Liver (tissue), 8 donors: ENCODE measurements at regions not wholly inside any gene's neighbourhood (a gene's known extent, or its start where the extent isn't known, plus 50 kb on each side); places are given as distances from the start of the nearest gene placed in this dataset.

Experiments
- DNase-seq: peaks from one replicate; pipeline ENCODE4 v3.0.0-alpha.2; 2017; ENCODE audit warnings: low spot score
- H3K27ac ChIP-seq, 2 donors: one replicate each; pipeline ENCODE4 v1.7.0; 2013; ENCODE audit warnings: inconsistent platforms in 2 of 2, low read length in 2 of 2, control low read depth in 1 of 2, low read depth in 1 of 2, mild to moderate bottlenecking in 1 of 2
- H3K27me3 ChIP-seq, 4 donors: one replicate each; pipeline versions ENCODE4 v1.6.1 to v1.7.0; 2013; ENCODE audit warnings: low read length in 3 of 4, inconsistent platforms in 1 of 4, mild to moderate bottlenecking in 1 of 4, moderate library complexity in 1 of 4; ENCODE audit not compliant: control insufficient read depth in 4 of 4, insufficient read depth in 4 of 4
- H3K36me3 ChIP-seq, 4 donors: one replicate each; pipeline versions ENCODE4 v1.6.1 to v1.7.0; 2013; ENCODE audit warnings: low read length in 3 of 4, mild to moderate bottlenecking in 3 of 4, low read depth in 1 of 4, moderate library complexity in 1 of 4; ENCODE audit not compliant: control insufficient read depth in 4 of 4, insufficient read depth in 3 of 4
- H3K4me1 ChIP-seq, 4 donors: one replicate each; pipeline versions ENCODE4 v1.6.1 to v1.7.0; 2013; ENCODE audit warnings: low read length in 3 of 4, mild to moderate bottlenecking in 3 of 4, moderate library complexity in 1 of 4; ENCODE audit not compliant: control insufficient read depth in 4 of 4, insufficient read depth in 4 of 4
- H3K4me3 ChIP-seq, 3 donors: one replicate each; pipeline versions ENCODE4 v1.6.1 to v1.7.0; 2013; ENCODE audit warnings: low read length in 3 of 3, control low read depth in 1 of 3, low read depth in 1 of 3, mild to moderate bottlenecking in 1 of 3
- H3K9ac ChIP-seq, 2 donors: one replicate each; pipeline ENCODE4 v1.7.0; 2013; ENCODE audit warnings: low read length in 2 of 2, mild to moderate bottlenecking in 2 of 2, moderate library complexity in 2 of 2, control low read depth in 1 of 2, low read depth in 1 of 2
- H3K9me3 ChIP-seq, 4 donors: one replicate each; pipeline versions ENCODE4 v1.6.1 to v1.7.0; 2013; ENCODE audit warnings: low read length in 3 of 4; ENCODE audit not compliant: control insufficient read depth in 4 of 4
- EGR1 ChIP-seq, 2 donors: IDR thresholded peaks; 2 replicates each; pipeline ENCODE4 v1.6.1; 2016 to 2018; ENCODE audit warnings: antibody characterized with exemption in 2 of 2, low read depth in 2 of 2
- FOXA1 ChIP-seq: IDR thresholded peaks from 2 replicates; pipeline ENCODE4 v1.6.1; 2016; ENCODE audit warnings: antibody characterized with exemption
- FOXA2 ChIP-seq: IDR thresholded peaks from 2 replicates; pipeline ENCODE4 v1.6.1; 2016; ENCODE audit warnings: antibody characterized with exemption
- GABPA ChIP-seq, 2 donors: IDR thresholded peaks in 1 of 2; conservative IDR thresholded peaks in 1 of 2; 2 replicates each; pipeline ENCODE4 v1.6.1; 2016; ENCODE audit warnings: antibody characterized with exemption in 2 of 2, mild to moderate bottlenecking in 1 of 2, moderate library complexity in 1 of 2
- HNF4A ChIP-seq, 2 donors: conservative IDR thresholded peaks; 2 replicates each; pipeline ENCODE4 v1.6.1; 2016; ENCODE audit warnings: antibody characterized with exemption in 2 of 2, mild to moderate bottlenecking in 2 of 2
- HNF4G ChIP-seq: IDR thresholded peaks from 2 replicates; pipeline ENCODE4 v1.6.1; 2016; ENCODE audit warnings: antibody characterized with exemption
- JUND ChIP-seq, 2 donors: IDR thresholded peaks; 2 replicates each; pipeline ENCODE4 v1.6.1; 2016; ENCODE audit warnings: antibody characterized with exemption in 2 of 2
- NR2F2 ChIP-seq: IDR thresholded peaks from 2 replicates; pipeline ENCODE4 v1.6.1; 2016; ENCODE audit warnings: antibody characterized with exemption
- RAD21 ChIP-seq, 2 donors: IDR thresholded peaks; 2 replicates each; pipeline ENCODE4 v1.6.1; 2016; ENCODE audit warnings: antibody characterized with exemption in 2 of 2, mild to moderate bottlenecking in 2 of 2
- RXRA ChIP-seq, 2 donors: IDR thresholded peaks; 2 replicates each; pipeline ENCODE4 v1.6.1; 2017 to 2018; ENCODE audit warnings: antibody characterized with exemption in 2 of 2, mild to moderate bottlenecking in 1 of 2
- SP1 ChIP-seq: IDR thresholded peaks from 2 replicates; pipeline ENCODE4 v1.6.1; 2018; ENCODE audit warnings: antibody characterized with exemption, mild to moderate bottlenecking
- TAF1 ChIP-seq: conservative IDR thresholded peaks from 2 replicates; pipeline ENCODE4 v1.6.1; 2016; ENCODE audit warnings: antibody characterized with exemption, mild to moderate bottlenecking
- YY1 ChIP-seq: IDR thresholded peaks from 2 replicates; pipeline ENCODE4 v1.6.1; 2016; ENCODE audit warnings: antibody characterized with exemption, mild to moderate bottlenecking
- WGBS: extraction: QIAGEN DNeasy Blood & Tissue Kit; methylation state at CpG from one replicate; pipeline ENCODE4 v1.1.7; 2013; 5-methylcytosine and 5-hydroxymethylcytosine counted together
- TF ChIP-seq, protein P1 (sequence below): IDR thresholded peaks from 2 replicates; pipeline ENCODE4 v1.6.1; 2016; ENCODE audit warnings: antibody characterized with exemption
- TF ChIP-seq, protein P2 (sequence below): fragments of 150-350 bp; IDR thresholded peaks from 2 replicates; pipeline ENCODE4 v1.5.1; 2017; ENCODE audit warnings: improper control_type of control experiment, low read depth, low read length; ENCODE audit not compliant: missing input control
- TF ChIP-seq, protein P3 (sequence below): IDR thresholded peaks from 2 replicates; pipeline ENCODE4 v1.6.1; 2016; ENCODE audit warnings: antibody characterized with exemption
- TF ChIP-seq, protein P4 (sequence below): IDR thresholded peaks from 2 replicates; pipeline ENCODE4 v1.6.1; 2016; ENCODE audit warnings: antibody characterized with exemption, mild to moderate bottlenecking
- TF ChIP-seq, protein P5 (sequence below): IDR thresholded peaks from 2 replicates; pipeline ENCODE4 v1.6.1; 2016; ENCODE audit warnings: antibody characterized with exemption
- donor health status: healthy.
- donor health status: healthy.
- donor health status: healthy.
- donor health status: healthy.
- donor health status: healthy.

DNA sequence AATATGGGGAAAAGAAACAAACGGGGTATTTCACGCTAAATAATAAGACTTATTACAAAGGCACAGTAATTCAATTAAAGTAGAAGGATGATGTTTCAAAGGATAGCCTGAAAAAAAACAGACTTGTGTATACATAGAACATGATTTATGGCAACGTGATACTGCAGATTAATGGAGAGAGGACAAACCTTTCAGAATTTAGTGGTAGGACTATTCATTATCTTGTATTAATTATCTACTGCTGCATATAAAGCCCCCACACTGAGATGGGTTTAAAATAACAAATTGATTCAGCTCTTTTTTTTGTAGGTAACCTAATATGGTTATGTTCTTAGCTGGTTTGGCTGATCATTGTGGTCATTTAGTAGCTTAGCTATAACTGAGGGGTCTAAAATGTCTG lies 1269.0 kb downstream of the FSTL5 start:
- Histone ChIP-seq H3K9ac (no peak overlapping the region), H3K4me1 (no peaks in the 10 kb centered on the region), H3K27me3 (no peaks in the 10 kb centered on the region), H3K36me3 (no peaks in the 10 kb centered on the region), H3K4me3 (no peak overlapping the region), H3K27ac (no peak overlapping the region), H3K9me3 (no peaks in the 10 kb centered on the region)
- 71% methylated on average over 3 of the region's 3 CpGs for WGBS
- no peak for DNase-seq
- TF ChIP-seq RXRA (IDR thresholded peaks at IDR 0.05) (no peak), HNF4A (conservative IDR thresholded peaks at IDR 0.05) (no peak), TAF1 (no peak), EGR1 (IDR thresholded peaks at IDR 0.05; ENCODE audit: low read depth in 2 of 2) (no peak), SP1 (no peak), HNF4G (no peak)
- TF ChIP-seq, protein P1, sequence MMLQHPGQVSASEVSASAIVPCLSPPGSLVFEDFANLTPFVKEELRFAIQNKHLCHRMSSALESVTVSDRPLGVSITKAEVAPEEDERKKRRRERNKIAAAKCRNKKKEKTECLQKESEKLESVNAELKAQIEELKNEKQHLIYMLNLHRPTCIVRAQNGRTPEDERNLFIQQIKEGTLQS = no peak

DNA sequence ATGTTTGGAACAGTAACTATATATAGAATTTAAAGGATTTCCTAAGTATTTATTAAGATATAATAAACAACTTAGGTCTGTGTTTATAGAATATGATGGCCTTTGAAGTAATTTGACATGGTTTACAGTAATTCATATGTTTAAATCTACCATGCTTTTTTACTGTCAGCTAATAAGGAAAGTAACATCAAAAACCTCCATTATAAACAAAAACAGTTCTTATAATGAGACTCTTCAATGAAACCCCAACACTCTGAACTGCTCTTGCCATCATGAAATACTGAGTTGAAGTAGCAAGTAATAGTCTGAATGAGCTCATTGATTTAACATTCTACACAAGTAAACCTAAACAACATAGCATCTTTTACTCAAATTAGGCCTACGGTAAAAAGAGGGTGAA lies 1236.5 kb downstream of the FSTL5 start:
- Histone ChIP-seq H3K9ac (no peak overlapping the region), H3K9me3 (no peaks in the 10 kb centered on the region), H3K27me3 (no peaks in the 10 kb centered on the region), H3K4me3 (no peak overlapping the region), H3K4me1 (no peaks in the 10 kb centered on the region), H3K27ac (no peak overlapping the region), H3K36me3 (no peaks in the 10 kb centered on the region)
- 78% methylated on average over 1 of the region's 1 CpG for WGBS
- DNase-seq = no peak
- TF ChIP-seq RAD21 (IDR thresholded peaks at IDR 0.05) = no peak
- TF ChIP-seq, protein P2, sequence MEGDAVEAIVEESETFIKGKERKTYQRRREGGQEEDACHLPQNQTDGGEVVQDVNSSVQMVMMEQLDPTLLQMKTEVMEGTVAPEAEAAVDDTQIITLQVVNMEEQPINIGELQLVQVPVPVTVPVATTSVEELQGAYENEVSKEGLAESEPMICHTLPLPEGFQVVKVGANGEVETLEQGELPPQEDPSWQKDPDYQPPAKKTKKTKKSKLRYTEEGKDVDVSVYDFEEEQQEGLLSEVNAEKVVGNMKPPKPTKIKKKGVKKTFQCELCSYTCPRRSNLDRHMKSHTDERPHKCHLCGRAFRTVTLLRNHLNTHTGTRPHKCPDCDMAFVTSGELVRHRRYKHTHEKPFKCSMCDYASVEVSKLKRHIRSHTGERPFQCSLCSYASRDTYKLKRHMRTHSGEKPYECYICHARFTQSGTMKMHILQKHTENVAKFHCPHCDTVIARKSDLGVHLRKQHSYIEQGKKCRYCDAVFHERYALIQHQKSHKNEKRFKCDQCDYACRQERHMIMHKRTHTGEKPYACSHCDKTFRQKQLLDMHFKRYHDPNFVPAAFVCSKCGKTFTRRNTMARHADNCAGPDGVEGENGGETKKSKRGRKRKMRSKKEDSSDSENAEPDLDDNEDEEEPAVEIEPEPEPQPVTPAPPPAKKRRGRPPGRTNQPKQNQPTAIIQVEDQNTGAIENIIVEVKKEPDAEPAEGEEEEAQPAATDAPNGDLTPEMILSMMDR = no peak
- TF ChIP-seq HNF4A (conservative IDR thresholded peaks at IDR 0.05) = no peak
- TF ChIP-seq, protein P3, sequence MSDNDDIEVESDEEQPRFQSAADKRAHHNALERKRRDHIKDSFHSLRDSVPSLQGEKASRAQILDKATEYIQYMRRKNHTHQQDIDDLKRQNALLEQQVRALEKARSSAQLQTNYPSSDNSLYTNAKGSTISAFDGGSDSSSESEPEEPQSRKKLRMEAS = no peak
- TF ChIP-seq EGR1 (IDR thresholded peaks at IDR 0.05; ENCODE audit: low read depth in 2 of 2) = no peak
- TF ChIP-seq, protein P4, sequence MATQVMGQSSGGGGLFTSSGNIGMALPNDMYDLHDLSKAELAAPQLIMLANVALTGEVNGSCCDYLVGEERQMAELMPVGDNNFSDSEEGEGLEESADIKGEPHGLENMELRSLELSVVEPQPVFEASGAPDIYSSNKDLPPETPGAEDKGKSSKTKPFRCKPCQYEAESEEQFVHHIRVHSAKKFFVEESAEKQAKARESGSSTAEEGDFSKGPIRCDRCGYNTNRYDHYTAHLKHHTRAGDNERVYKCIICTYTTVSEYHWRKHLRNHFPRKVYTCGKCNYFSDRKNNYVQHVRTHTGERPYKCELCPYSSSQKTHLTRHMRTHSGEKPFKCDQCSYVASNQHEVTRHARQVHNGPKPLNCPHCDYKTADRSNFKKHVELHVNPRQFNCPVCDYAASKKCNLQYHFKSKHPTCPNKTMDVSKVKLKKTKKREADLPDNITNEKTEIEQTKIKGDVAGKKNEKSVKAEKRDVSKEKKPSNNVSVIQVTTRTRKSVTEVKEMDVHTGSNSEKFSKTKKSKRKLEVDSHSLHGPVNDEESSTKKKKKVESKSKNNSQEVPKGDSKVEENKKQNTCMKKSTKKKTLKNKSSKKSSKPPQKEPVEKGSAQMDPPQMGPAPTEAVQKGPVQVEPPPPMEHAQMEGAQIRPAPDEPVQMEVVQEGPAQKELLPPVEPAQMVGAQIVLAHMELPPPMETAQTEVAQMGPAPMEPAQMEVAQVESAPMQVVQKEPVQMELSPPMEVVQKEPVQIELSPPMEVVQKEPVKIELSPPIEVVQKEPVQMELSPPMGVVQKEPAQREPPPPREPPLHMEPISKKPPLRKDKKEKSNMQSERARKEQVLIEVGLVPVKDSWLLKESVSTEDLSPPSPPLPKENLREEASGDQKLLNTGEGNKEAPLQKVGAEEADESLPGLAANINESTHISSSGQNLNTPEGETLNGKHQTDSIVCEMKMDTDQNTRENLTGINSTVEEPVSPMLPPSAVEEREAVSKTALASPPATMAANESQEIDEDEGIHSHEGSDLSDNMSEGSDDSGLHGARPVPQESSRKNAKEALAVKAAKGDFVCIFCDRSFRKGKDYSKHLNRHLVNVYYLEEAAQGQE = no peak
- TF ChIP-seq GABPA (IDR thresholded peaks at IDR 0.05 in 1 of 2, conservative IDR thresholded peaks at IDR 0.05 in 1 of 2) = no peak
- TF ChIP-seq, protein P5, sequence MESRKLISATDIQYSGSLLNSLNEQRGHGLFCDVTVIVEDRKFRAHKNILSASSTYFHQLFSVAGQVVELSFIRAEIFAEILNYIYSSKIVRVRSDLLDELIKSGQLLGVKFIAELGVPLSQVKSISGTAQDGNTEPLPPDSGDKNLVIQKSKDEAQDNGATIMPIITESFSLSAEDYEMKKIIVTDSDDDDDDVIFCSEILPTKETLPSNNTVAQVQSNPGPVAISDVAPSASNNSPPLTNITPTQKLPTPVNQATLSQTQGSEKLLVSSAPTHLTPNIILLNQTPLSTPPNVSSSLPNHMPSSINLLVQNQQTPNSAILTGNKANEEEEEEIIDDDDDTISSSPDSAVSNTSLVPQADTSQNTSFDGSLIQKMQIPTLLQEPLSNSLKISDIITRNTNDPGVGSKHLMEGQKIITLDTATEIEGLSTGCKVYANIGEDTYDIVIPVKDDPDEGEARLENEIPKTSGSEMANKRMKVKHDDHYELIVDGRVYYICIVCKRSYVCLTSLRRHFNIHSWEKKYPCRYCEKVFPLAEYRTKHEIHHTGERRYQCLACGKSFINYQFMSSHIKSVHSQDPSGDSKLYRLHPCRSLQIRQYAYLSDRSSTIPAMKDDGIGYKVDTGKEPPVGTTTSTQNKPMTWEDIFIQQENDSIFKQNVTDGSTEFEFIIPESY = no peak
- TF ChIP-seq, protein P1 = no peak
- no peak for TF ChIP-seq YY1
- TF ChIP-seq SP1 = no peak
- TF ChIP-seq TAF1 = no peak
- TF ChIP-seq FOXA2 = no peak
- no peak for TF ChIP-seq JUND (IDR thresholded peaks at IDR 0.05)
- TF ChIP-seq FOXA1 = no peak
- no peak for TF ChIP-seq RXRA (IDR thresholded peaks at IDR 0.05)
- TF ChIP-seq NR2F2 = no peak
- TF ChIP-seq HNF4G = no peak
